Right atrium auricular region (tissue), 2 donors: ENCODE measurements at regions not wholly inside any gene's neighbourhood (a gene's known extent, or its start where the extent isn't known, plus 50 kb on each side); places are given as distances from the start of the nearest gene placed in this dataset.
A peak's percentile ranks its signal among the peaks of the same experiment; 100 is the strongest.

ENCODE experiments used
- DNase-seq: peaks from one replicate; pipeline ENCODE4 v3.0.0-alpha.2; 2019; ENCODE audit warnings: low spot score
- H3K27ac ChIP-seq, 2 donors: fragments of 200-600 bp; sonication (generic); 1 replicate in 1 of 2; 2 replicates in 1 of 2; pipeline ENCODE4 v1.5.1; 2016 to 2019
- H3K27me3 ChIP-seq, 2 donors: fragments of 200-600 bp; sonication (generic); one replicate each; pipeline versions ENCODE4 v1.5.1 to v1.6.0; 2017 to 2019
- H3K36me3 ChIP-seq: fragments of 200-600 bp; sonication (generic); one replicate; pipeline ENCODE4 v1.5.1; 2016
- H3K4me1 ChIP-seq, 2 donors: fragments of 200-600 bp; sonication (generic); one replicate each; pipeline versions ENCODE4 v1.5.1 to v1.6.0; 2017 to 2019
- H3K4me3 ChIP-seq, 2 donors: fragments of 200-600 bp; sonication (generic); 1 replicate in 1 of 2; 2 replicates in 1 of 2; pipeline ENCODE4 v1.5.1; 2017 to 2019; ENCODE audit warnings: mild to moderate bottlenecking in 1 of 2, moderate library complexity in 1 of 2
- H3K9me3 ChIP-seq, 2 donors: fragments of 200-600 bp; sonication (generic); one replicate each; pipeline ENCODE4 v1.5.1; 2019
- CTCF ChIP-seq, 2 donors: fragments of 200-600 bp; sonication (generic); IDR thresholded peaks; one replicate each; pipeline ENCODE4 v1.5.1; 2019; ENCODE audit warnings: antibody characterized with exemption in 2 of 2

GRCh38 chr2:126836761-126837679 lies 61.7 kb upstream of the TEX51 start:
- H3K4me3 ChIP-seq: no peak overlapping the region
- no peak for TF ChIP-seq CTCF (IDR thresholded peaks at IDR 0.05)

GRCh38 chr2:126837966-126838715 lies 60.5 kb upstream of the TEX51 start:
- H3K9me3 ChIP-seq: no peaks in the 10 kb centered on the region
- H3K4me3 ChIP-seq: no peak overlapping the region
- no peak overlapping the region for H3K27ac ChIP-seq
- peak; percentile 40 for DNase-seq
- no peaks in the 10 kb centered on the region for H3K36me3 ChIP-seq
- TF ChIP-seq CTCF (IDR thresholded peaks at IDR 0.05): no peak
- H3K27me3 ChIP-seq: no peaks in the 10 kb centered on the region
- H3K4me1 ChIP-seq: no peaks in the 10 kb centered on the region

More at GRCh38 chr2:126836761-126837679, 61.7 kb upstream of the TEX51 start:
- no peaks in the 10 kb centered on the region for H3K27me3 ChIP-seq
- no peaks in the 10 kb centered on the region for H3K36me3 ChIP-seq
- no peaks in the 10 kb centered on the region for H3K4me1 ChIP-seq
- no peaks in the 10 kb centered on the region for H3K9me3 ChIP-seq
- DNase-seq: peak; percentile 53
- no peak overlapping the region for H3K27ac ChIP-seq

GRCh38 chr2:126838716-126838985 lies 60.0 kb upstream of the TEX51 start:
- DNase-seq: no peak
- no peak for TF ChIP-seq CTCF (IDR thresholded peaks at IDR 0.05)

GRCh38 chr2:126839796-126840195 lies 58.9 kb upstream of the TEX51 start:
- DNase-seq: no peak
- TF ChIP-seq CTCF (IDR thresholded peaks at IDR 0.05): no peak

More at GRCh38 chr2:126838716-126838985, 60.0 kb upstream of the TEX51 start:
- Histone ChIP-seq H3K27ac (no peak overlapping the region), H3K9me3 (no peaks in the 10 kb centered on the region), H3K4me1 (no peaks in the 10 kb centered on the region), H3K27me3 (no peaks in the 10 kb centered on the region), H3K4me3 (no peak overlapping the region), H3K36me3 (no peaks in the 10 kb centered on the region)

GRCh38 chr2:126843081-126843480 lies 55.6 kb upstream of the TEX51 start:
- Histone ChIP-seq H3K36me3 (no peaks in the 10 kb centered on the region), H3K27me3 (no peaks in the 10 kb centered on the region), H3K4me3 (no peak overlapping the region), H3K27ac (no peak overlapping the region), H3K9me3 (no peaks in the 10 kb centered on the region), H3K4me1 (no peaks in the 10 kb centered on the region)
- DNase-seq: peak; percentile 16
- TF ChIP-seq CTCF (IDR thresholded peaks at IDR 0.05): no peak

More at GRCh38 chr2:126839796-126840195, 58.9 kb upstream of the TEX51 start:
- H3K4me1 ChIP-seq: no peaks in the 10 kb centered on the region
- H3K27ac ChIP-seq: no peak overlapping the region
- H3K9me3 ChIP-seq: no peaks in the 10 kb centered on the region
- H3K36me3 ChIP-seq: no peaks in the 10 kb centered on the region
- no peak overlapping the region for H3K4me3 ChIP-seq
- H3K27me3 ChIP-seq: no peaks in the 10 kb centered on the region
